HepG2 (cell line): ENCODE measurements at regions not wholly inside any gene's neighbourhood (a gene's known extent, or its start where the extent isn't known, plus 50 kb on each side); places are given as distances from the start of the nearest gene placed in this dataset.

Source experiments
- ATAC-seq: fragments of 200-7000 bp; cut with Tn5 transposase; 3 replicates; pipeline ENCODE4 v1.9.1; 2020; ENCODE audit warnings: mild to moderate bottlenecking, moderate library complexity
- BruUV-seq: library from RNA; stranded (reverse); fragments of 400-500 nt; replicated peaks from 2 replicates; lab custom pipeline; 2021; lab: Mats Ljungman, UMichigan
- CTCF ChIA-PET: fragments of 300-600 bp; formaldehyde crosslinking; extraction: SDS; loops from one replicate; lab custom pipeline; 2021; ENCODE audit warnings: low total read pairs, inconsistent platforms, low intra/inter-chr PET ratio; lab: Yijun Ruan, JAX
- POLR2A ChIA-PET: fragments of 350-600 bp; sonication (Branson Sonifier 250); formaldehyde crosslinking; loops from one replicate; lab custom pipeline; 2020; ENCODE audit warnings: antibody characterized with exemption, inconsistent platforms; lab: Yijun Ruan, JAX
- DNase-seq: peaks from one replicate; pipeline ENCODE4 v3.0.0-alpha.2; 2015; ENCODE audit warnings: low spot score
- FAIRE-seq: peaks from 3 replicates; lab custom pipeline; 2011; peaks lifted over from hg19 to GRCh38; lab: Jason Lieb, UNC
- H2AFZ ChIP-seq: one replicate; pipeline ENCODE4 v1.6.1; 2011; ENCODE audit warnings: low read length, inconsistent platforms
- H3K27ac ChIP-seq: fragments of 300-600 bp; 3 replicates; pipeline ENCODE4 v1.8.0; 2011; ENCODE audit warnings: mixed run types, mild to moderate bottlenecking, mixed read lengths, low read length, inconsistent platforms; ENCODE audit not compliant: insufficient read depth; ENCODE audit errors: extremely low read length
- H3K27me3 ChIP-seq, 2 experiments: fragments of 200-600 bp in 1 of 2; 2 replicates in 1 of 2; 3 replicates in 1 of 2; pipeline versions ENCODE4 v1.6.0 to v1.8.0; 2011; ENCODE audit warnings: low read length in 2 of 2, mild to moderate bottlenecking in 2 of 2, moderate library complexity in 2 of 2, inconsistent platforms in 1 of 2; ENCODE audit not compliant: insufficient read depth in 2 of 2, control insufficient read depth in 1 of 2
- H3K36me3 ChIP-seq, 2 experiments: fragments of 200-600 bp in 1 of 2; replicated peaks in 1 of 2; 2 replicates in 1 of 2; 3 replicates in 1 of 2; pipeline versions ENCODE4 v1.5.1 to v1.8.0; 2011; ENCODE audit warnings: low read length in 2 of 2, inconsistent platforms in 1 of 2; ENCODE audit not compliant: insufficient read depth in 2 of 2, control insufficient read depth in 1 of 2
- H3K4me1 ChIP-seq: 2 replicates; pipeline ENCODE4 v1.5.1; 2012; ENCODE audit warnings: low read length, inconsistent platforms; ENCODE audit not compliant: insufficient read depth
- H3K4me2 ChIP-seq: 2 replicates; pipeline ENCODE4 v1.6.0; 2011; ENCODE audit warnings: low read depth, low read length, inconsistent platforms
- H3K4me3 ChIP-seq, 3 experiments: fragments of 200-600 bp in 1 of 3; sonication (generic), shearing (Covaris generic) in 1 of 3; replicated peaks in 1 of 3; 2 replicates each; pipeline ENCODE4 v1.5.1; 2011 to 2016; ENCODE audit warnings: low read length in 3 of 3, inconsistent platforms in 2 of 3, low read depth in 2 of 3, mild to moderate bottlenecking in 2 of 3, control low read depth in 1 of 3, mixed read lengths in 1 of 3; ENCODE audit not compliant: insufficient read depth in 1 of 3
- H3K79me2 ChIP-seq: one replicate; pipeline ENCODE4 v1.6.1; 2011; ENCODE audit warnings: low read length, inconsistent platforms; ENCODE audit not compliant: insufficient read depth
- H3K9ac ChIP-seq: 2 replicates; pipeline ENCODE4 v1.6.0; 2011; ENCODE audit warnings: mild to moderate bottlenecking, low read depth, low read length, inconsistent platforms; ENCODE audit not compliant: insufficient read depth
- H3K9me3 ChIP-seq: 2 replicates; pipeline ENCODE4 v1.5.1; 2012; ENCODE audit warnings: mild to moderate bottlenecking, low read length
- H4K20me1 ChIP-seq: 2 replicates; pipeline ENCODE4 v1.6.0; 2011; ENCODE audit warnings: inconsistent platforms, mild to moderate bottlenecking, low read length, moderate library complexity; ENCODE audit not compliant: insufficient read depth
- FOXC1 ChIP-seq: sonication (generic); formaldehyde crosslinking; IDR thresholded peaks from 2 replicates; pipeline ENCODE4 v1.8.0; 2022; ENCODE audit warnings: mild to moderate bottlenecking, missing genetic modification reagents, borderline replicate concordance
- MBD4 ChIP-seq: IDR thresholded peaks from 2 replicates; pipeline ENCODE4 v1.6.1; 2012; ENCODE audit warnings: low read length, inconsistent platforms, borderline replicate concordance
- NR2F6 ChIP-seq, 2 experiments: IDR thresholded peaks; 2 replicates each; pipeline ENCODE4 v1.6.1; 2016; ENCODE audit warnings: antibody characterized with exemption in 1 of 2, mild to moderate bottlenecking in 1 of 2
- RAD21 ChIP-seq: fragments of 450-650 bp; formaldehyde crosslinking; IDR thresholded peaks from 2 replicates; pipeline ENCODE4 v1.5.0; 2020; ENCODE audit warnings: mild to moderate bottlenecking
- ZBTB8A ChIP-seq: sonication (generic); formaldehyde crosslinking; IDR thresholded peaks from 2 replicates; pipeline ENCODE4 v1.4.0; 2020; ENCODE audit warnings: mild to moderate bottlenecking, low read depth, missing genetic modification reagents, borderline replicate concordance
- ZNF33A ChIP-seq: sonication (generic); formaldehyde crosslinking; IDR thresholded peaks from 2 replicates; pipeline ENCODE4 v1.5.1; 2020; ENCODE audit warnings: missing genetic modification reagents, mild to moderate bottlenecking, moderate library complexity, borderline replicate concordance
- ZNF446 ChIP-seq: sonication (generic); formaldehyde crosslinking; IDR thresholded peaks from 2 replicates; pipeline ENCODE4 v1.5.0; 2020; ENCODE audit warnings: mild to moderate bottlenecking, missing genetic modification reagents
- ZNF75D ChIP-seq: sonication (generic); formaldehyde crosslinking; IDR thresholded peaks from 2 replicates; pipeline ENCODE4 v1.8.1; 2023; ENCODE audit warnings: missing genetic modification reagents, mild to moderate bottlenecking, borderline replicate concordance
- WGBS: methylation state at CpG from one replicate; pipeline ENCODE4 v1.1.6; 2017; ENCODE audit warnings: low lambda C conversion rate; 5-methylcytosine and 5-hydroxymethylcytosine counted together
- in situ Hi-C: cut with HindIII; loops from 2 replicates; pipeline ENCODE4 v1.10.0; 2017; ENCODE audit warnings: low pct_unique_long_range_greater_than_20kb; ENCODE audit not compliant: extremely low pct_ligation_motif_present
- intact Hi-C: fragments of 100-400 bp; cut with micrococcal nuclease; formaldehyde crosslinking; loops from one replicate; pipeline ENCODE4 v1.10.0; 2022; ENCODE audit not compliant: unreplicated experiment
- TF ChIP-seq, protein P1 (sequence below): sonication (generic); formaldehyde crosslinking; IDR thresholded peaks from 2 replicates; pipeline ENCODE4 v1.5.0; 2020; ENCODE audit warnings: missing genetic modification reagents
- TF ChIP-seq, protein P2 (sequence below): sonication (generic); formaldehyde crosslinking; IDR thresholded peaks from 2 replicates; pipeline ENCODE4 v1.8.0; 2022; ENCODE audit warnings: missing genetic modification reagents, low read depth, mild to moderate bottlenecking, borderline replicate concordance

DNA sequence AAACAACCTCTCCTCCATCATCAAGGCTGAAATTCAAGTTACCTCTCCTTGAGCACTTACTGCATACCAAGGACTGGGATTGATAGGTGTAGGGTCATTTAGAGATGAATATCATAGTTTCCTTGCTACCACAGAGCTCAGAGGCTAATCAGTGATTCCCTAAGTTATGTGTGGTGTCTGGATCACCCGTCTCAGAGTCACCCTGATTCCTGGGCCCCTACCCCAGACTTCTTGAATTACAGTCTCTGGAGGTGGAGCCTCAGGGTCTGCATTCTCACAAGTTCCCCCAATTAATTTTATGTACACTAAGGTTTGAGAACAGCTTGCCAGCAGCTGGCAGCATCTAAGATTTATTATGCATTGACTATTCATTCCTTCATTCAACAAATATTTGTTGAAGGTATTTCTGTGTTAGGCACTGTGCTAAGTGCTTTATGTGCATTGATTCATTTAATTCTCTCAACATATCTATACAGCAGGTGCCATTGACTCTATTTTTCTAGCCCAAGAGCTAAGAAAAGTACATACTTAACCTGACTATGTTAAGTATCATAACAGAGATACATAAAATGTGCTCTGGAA is 182.9 kb upstream of the FGGY start:
- intact Hi-C loops (no loop called here), in situ Hi-C loops (no loop called here)
- H3K4me2 ChIP-seq = no peak overlapping the region
- no peak for FAIRE-seq
- no peaks in the 10 kb centered on the region for H3K4me1 ChIP-seq
- H3K9ac ChIP-seq = no peak overlapping the region
- DNase-seq = no peak
- H4K20me1 ChIP-seq = no peaks in the 10 kb centered on the region
- no peaks in the 10 kb centered on the region for H3K9me3 ChIP-seq
- H3K36me3 ChIP-seq = no peaks in the 10 kb centered on the region
- no peak overlapping the region for H3K4me3 ChIP-seq
- H3K27ac ChIP-seq = no peak overlapping the region
- no TSS peak for BruUV-seq
- H3K27me3 ChIP-seq = peaks cover 0 to 29% of the 10 kb centered on the region in 2 experiments; a peak in 2 of 5 replicates
- POLR2A ChIA-PET = no interaction called here
- no peak for ATAC-seq
- CTCF ChIA-PET = no interaction called here
- H3K79me2 ChIP-seq = no peaks in the 10 kb centered on the region
- 0% methylated on average over 1 of the region's 1 CpG for WGBS
- TF ChIP-seq, protein P1, sequence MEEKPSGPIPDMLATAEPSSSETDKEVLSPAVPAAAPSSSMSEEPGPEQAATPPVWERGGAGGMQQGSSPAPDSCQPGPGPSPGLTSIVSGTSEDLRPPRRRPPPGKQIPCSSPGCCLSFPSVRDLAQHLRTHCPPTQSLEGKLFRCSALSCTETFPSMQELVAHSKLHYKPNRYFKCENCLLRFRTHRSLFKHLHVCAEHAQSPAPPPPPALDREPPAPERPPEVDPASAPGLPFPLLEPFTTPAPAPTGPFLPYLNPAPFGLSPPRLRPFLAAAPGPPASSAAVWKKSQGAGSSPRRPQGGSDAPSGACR (CRISPR knock-in tag) = no peak
- TF ChIP-seq RAD21 (no peak), MBD4 (no peak), NR2F6 (IDR thresholded peaks at IDR 0.05) (no peak), NR2F6 (CRISPR knock-in tag; IDR thresholded peaks at IDR 0.05) (no peak), ZNF33A (CRISPR knock-in tag) (no peak), FOXC1 (CRISPR knock-in tag) (no peak), ZNF75D (no peak), ZNF446 (no peak), ZBTB8A (CRISPR knock-in tag) (no peak)
- TF ChIP-seq, protein P2, sequence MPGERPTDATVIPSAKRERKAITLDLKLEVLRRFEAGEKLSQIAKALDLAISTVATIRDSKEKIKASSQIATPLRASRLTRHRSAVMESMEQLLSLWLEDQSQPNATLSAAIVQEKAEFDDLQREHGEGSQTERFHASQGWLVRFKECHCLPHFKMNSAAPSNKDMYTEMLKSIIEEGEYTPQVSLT = no peak
- no peak overlapping the region for H2AFZ ChIP-seq
